ENCODE measurements at regions not wholly inside any gene's neighbourhood (a gene's known extent, or its start where the extent isn't known, plus 50 kb on each side); places are given as distances from the start of the nearest gene placed in this dataset.

DNA sequence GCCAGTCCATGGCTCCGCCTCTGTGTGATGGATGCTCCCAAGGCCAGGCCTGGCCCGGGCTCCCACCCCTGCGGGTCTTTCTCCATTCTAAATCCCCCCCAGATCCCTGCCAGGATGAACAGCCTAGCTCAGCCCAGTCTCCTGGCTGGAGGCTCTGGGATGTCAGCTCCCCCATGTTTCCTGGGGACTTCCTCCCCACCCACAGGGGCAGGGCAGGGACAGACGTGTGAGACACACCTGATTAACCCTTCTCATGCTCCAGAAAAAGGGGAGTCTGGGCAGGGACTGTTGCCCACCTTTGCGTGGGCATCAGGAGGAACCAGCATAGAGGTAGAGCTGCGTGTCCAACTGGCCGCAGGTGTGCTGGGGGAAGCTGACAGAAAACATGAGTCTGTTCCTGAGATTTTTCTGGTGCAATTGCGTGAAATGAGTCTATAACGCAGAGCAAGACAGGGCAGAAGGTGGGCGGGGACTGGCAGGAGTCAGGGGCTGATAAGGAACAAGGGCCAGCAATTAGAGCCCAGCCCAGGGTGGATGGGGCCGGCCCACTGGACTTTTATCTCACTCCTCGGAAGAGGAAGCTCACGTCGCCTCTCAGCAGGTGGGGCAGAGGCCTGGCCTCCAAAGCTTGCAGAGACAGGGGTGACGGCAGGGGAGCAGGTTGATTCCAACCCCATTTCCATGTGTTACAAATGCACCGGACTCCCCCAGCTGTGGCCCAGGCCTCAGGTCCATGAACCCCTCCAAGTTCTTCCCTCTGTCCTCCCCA is 238.2 kb downstream of the RBFOX3 start:
- WGBS, 2 experiments (ENCODE audit: insufficient coverage in 2 of 2) = 47 to 52% methylated on average over 15 to 16 of the region's 16 CpGs

DNA sequence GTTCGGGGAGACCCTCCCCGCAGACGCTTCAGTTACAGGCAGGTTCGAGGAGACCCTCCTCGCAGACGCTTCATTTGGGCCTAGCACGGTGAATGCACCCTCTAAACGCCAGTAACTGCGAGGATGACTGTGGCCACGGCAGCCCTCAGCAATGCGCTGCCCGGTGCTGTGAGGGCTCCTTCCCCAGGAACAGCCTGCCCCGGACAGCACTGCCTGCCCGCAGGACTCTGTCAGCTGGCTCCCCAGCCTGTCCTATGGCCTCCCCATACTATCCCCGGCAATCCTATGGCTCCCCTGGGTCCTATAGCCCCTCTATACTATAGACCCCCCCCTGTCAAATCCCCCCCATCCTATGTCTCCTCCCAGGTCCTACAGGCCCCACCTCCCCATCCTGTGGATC is 238.9 kb downstream of the RBFOX3 start:
- H3K9me3 ChIP-seq (ENCODE audit: control insufficient read depth, low read length) = no peaks in the 10 kb centered on the region
- H3K27ac ChIP-seq (ENCODE audit: low read depth, low read length, severe bottlenecking) = no peak overlapping the region
- no peaks in the 10 kb centered on the region for H3K4me1 ChIP-seq (ENCODE audit: control insufficient read depth, insufficient read depth, low read length, poor library complexity, severe bottlenecking)
- no peaks in the 10 kb centered on the region for H3K36me3 ChIP-seq (ENCODE audit: control insufficient read depth, insufficient read depth, low read length)
- 77 to 82% methylated on average over 14 of the region's 15 CpGs for WGBS, 2 experiments (ENCODE audit: insufficient coverage in 2 of 2)
- H3K4me3 ChIP-seq (ENCODE audit: extremely low read depth, insufficient read depth, low read length, poor library complexity, severe bottlenecking) = no peak overlapping the region

More for the DNA sequence above, 238.2 kb downstream of the RBFOX3 start:
- no peak overlapping the region for H3K4me3 ChIP-seq (ENCODE audit: extremely low read depth, insufficient read depth, low read length, poor library complexity, severe bottlenecking)
- H3K4me1 ChIP-seq (ENCODE audit: control insufficient read depth, insufficient read depth, low read length, poor library complexity, severe bottlenecking) = no peaks in the 10 kb centered on the region
- H3K9me3 ChIP-seq (ENCODE audit: control insufficient read depth, low read length) = no peaks in the 10 kb centered on the region
- H3K36me3 ChIP-seq (ENCODE audit: control insufficient read depth, insufficient read depth, low read length) = no peaks in the 10 kb centered on the region
- no peak overlapping the region for H3K27ac ChIP-seq (ENCODE audit: low read depth, low read length, severe bottlenecking)

DNA sequence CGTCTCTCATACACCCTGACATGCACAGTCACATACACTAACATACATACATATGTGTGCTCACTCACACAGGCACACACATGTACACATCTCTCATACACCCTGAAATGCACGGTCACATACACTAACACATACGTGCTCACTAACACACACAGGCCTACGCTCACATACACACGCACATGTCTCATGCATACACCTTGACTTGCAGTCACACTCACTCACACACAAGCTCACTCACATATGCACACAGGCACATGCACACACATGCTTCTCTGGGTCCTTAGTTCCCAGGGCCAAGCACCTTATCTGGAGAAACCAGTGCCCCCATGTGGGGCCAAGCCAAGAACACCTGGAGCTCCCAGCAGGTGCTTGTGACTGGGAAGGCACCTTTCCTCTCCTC is 240.3 kb downstream of the RBFOX3 start:
- H3K4me1 ChIP-seq (ENCODE audit: control insufficient read depth, insufficient read depth, low read length, poor library complexity, severe bottlenecking) = no peaks in the 10 kb centered on the region
- no peak overlapping the region for H3K27ac ChIP-seq (ENCODE audit: low read depth, low read length, severe bottlenecking)
- no peak overlapping the region for H3K4me3 ChIP-seq (ENCODE audit: extremely low read depth, insufficient read depth, low read length, poor library complexity, severe bottlenecking)
- H3K36me3 ChIP-seq (ENCODE audit: control insufficient read depth, insufficient read depth, low read length) = no peaks in the 10 kb centered on the region
- H3K9me3 ChIP-seq (ENCODE audit: control insufficient read depth, low read length) = no peaks in the 10 kb centered on the region
- WGBS, 2 experiments (ENCODE audit: insufficient coverage in 2 of 2) = 79 to 88% methylated on average over 5 of the region's 5 CpGs

DNA sequence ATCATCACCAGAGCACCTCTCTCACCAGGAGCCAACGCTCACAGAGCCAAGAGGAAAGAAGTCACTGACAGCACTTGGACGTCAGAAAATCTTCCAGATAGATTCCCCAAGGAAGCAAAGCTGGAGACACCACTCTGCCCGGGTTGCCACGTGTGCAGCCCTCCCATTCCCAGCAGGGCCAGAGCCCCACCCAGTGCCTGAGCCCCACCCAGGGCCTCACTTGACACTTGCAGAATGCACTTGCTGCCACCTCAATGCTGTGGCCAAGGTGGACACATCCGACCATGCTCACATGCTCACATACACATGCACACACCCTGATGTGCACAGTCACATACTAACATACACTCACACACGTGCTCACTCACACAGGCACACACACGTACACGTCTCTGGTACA is 240.7 kb downstream of the RBFOX3 start:
- Histone ChIP-seq H3K27ac (ENCODE audit: low read depth, low read length, severe bottlenecking) (no peak overlapping the region), H3K36me3 (ENCODE audit: control insufficient read depth, insufficient read depth, low read length) (no peaks in the 10 kb centered on the region), H3K9me3 (ENCODE audit: control insufficient read depth, low read length) (no peaks in the 10 kb centered on the region), H3K4me1 (ENCODE audit: control insufficient read depth, insufficient read depth, low read length, poor library complexity, severe bottlenecking) (no peaks in the 10 kb centered on the region), H3K4me3 (ENCODE audit: extremely low read depth, insufficient read depth, low read length, poor library complexity, severe bottlenecking) (no peak overlapping the region)
- 84 to 86% methylated on average over 8 of the region's 8 CpGs for WGBS, 2 experiments (ENCODE audit: insufficient coverage in 2 of 2)

DNA sequence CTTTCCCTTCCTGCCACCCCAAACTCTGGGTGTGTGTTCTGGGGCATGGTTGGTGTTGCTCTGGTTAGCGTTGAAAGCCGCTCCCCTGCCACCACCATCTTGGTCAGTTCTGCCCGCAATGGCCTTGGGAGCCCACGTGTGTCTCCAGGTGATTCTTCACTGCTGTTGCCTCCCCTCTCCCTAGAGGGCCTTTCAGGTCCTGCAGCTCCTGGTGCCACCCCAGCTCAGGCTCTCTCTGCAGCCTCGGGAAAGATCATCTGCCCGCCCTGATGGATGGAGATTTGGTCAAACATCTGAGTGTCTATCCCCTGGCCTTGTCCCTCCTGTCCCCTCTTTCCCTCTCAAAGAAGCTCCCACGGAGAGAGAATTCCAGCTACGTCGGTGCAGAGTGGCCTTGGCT is 241.3 kb downstream of the RBFOX3 start:
- Histone ChIP-seq H3K4me1 (ENCODE audit: control insufficient read depth, insufficient read depth, low read length, poor library complexity, severe bottlenecking) (no peaks in the 10 kb centered on the region), H3K4me3 (ENCODE audit: extremely low read depth, insufficient read depth, low read length, poor library complexity, severe bottlenecking) (no peak overlapping the region)
- 88 to 89% methylated on average over 7 of the region's 9 CpGs for WGBS, 2 experiments (ENCODE audit: insufficient coverage in 2 of 2)

DNA sequence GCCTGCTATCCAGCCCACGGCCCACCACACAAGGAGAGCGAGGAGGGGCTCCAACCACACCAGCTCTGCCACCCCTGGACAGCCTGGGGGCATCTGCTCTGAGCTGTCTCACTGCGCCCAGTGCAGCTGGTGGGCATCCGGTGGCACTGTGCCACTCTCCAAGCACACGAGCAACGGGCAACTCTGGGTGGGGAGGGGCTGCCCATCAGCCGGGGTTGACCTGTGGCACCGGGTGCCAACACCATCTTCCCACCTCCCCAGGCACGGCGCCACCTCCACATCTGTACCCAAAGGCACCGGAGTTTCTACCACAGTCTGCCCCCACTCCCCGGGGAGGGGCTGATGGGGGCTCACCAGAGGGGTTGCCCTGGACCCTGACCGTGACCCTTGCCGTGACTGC is 241.8 kb downstream of the RBFOX3 start:
- Histone ChIP-seq H3K27ac (ENCODE audit: low read depth, low read length, severe bottlenecking) (no peak overlapping the region), H3K4me3 (ENCODE audit: extremely low read depth, insufficient read depth, low read length, poor library complexity, severe bottlenecking) (no peak overlapping the region), H3K4me1 (ENCODE audit: control insufficient read depth, insufficient read depth, low read length, poor library complexity, severe bottlenecking) (no peaks in the 10 kb centered on the region), H3K36me3 (ENCODE audit: control insufficient read depth, insufficient read depth, low read length) (no peaks in the 10 kb centered on the region), H3K9me3 (ENCODE audit: control insufficient read depth, low read length) (no peaks in the 10 kb centered on the region)
- WGBS, 2 experiments (ENCODE audit: insufficient coverage in 2 of 2) = 80 to 88% methylated on average over 13 to 14 of the region's 14 CpGs

More for the DNA sequence above, 241.3 kb downstream of the RBFOX3 start:
- Histone ChIP-seq H3K9me3 (ENCODE audit: control insufficient read depth, low read length) (no peaks in the 10 kb centered on the region), H3K36me3 (ENCODE audit: control insufficient read depth, insufficient read depth, low read length) (no peaks in the 10 kb centered on the region), H3K27ac (ENCODE audit: low read depth, low read length, severe bottlenecking) (no peak overlapping the region)

DNA sequence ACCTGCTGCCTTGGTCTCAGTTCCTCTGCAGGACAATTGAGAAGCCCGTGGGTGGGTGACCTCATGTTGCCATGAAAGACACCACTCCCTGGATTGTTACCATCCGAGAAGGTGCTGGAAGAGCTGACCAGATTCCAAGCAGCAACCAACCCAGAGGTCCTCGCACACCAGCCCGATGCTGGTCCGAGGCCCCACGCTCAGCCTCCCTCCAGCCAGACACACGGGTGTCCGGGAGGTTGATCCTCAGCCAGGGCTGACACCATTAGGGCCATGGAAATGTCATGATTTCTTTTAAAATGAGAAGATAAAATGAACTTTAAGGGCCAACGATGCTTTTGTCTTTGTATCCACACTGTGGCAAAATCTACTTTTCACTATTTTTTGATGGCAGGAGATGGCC is 242.3 kb downstream of the RBFOX3 start:
- Histone ChIP-seq H3K36me3 (ENCODE audit: control insufficient read depth, insufficient read depth, low read length) (no peaks in the 10 kb centered on the region), H3K9me3 (ENCODE audit: control insufficient read depth, low read length) (no peaks in the 10 kb centered on the region), H3K4me1 (ENCODE audit: control insufficient read depth, insufficient read depth, low read length, poor library complexity, severe bottlenecking) (no peaks in the 10 kb centered on the region), H3K4me3 (ENCODE audit: extremely low read depth, insufficient read depth, low read length, poor library complexity, severe bottlenecking) (no peak overlapping the region), H3K27ac (ENCODE audit: low read depth, low read length, severe bottlenecking) (no peak overlapping the region)
- 93 to 96% methylated on average over 7 to 8 of the region's 9 CpGs for WGBS, 2 experiments (ENCODE audit: insufficient coverage in 2 of 2)

DNA sequence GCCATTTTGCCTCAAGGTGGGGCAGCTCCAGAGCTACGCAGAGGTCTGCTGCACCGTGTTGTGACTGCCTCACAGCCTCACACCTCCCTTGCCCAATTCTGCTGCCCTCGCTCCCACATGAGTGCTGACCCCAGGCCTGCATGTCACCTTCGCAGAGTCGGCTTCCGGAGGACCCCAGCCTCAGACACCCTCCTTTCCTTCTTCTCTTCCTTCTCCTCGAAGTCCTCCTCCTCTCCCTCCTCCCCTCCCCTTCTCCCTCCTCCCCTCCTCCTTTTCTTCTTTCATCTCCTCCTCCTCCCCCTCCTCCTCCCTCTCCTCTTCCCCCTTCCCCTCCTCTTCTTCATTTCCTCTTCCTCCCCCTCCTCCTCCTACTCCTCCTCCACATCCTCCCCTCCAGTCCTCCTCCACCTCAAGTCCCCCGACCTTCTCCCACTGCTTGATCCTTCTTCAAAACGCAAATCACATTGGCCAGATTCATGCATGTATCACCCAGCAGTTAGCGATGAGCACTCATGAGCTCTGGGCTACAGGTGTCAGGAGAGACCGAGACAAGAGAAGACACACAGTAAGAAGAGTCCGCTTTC is 243.8 kb downstream of the RBFOX3 start:
- Histone ChIP-seq H3K9me3 (ENCODE audit: control insufficient read depth, low read length) (no peaks in the 10 kb centered on the region), H3K4me3 (ENCODE audit: extremely low read depth, insufficient read depth, low read length, poor library complexity, severe bottlenecking) (no peak overlapping the region), H3K4me1 (ENCODE audit: control insufficient read depth, insufficient read depth, low read length, poor library complexity, severe bottlenecking) (no peaks in the 10 kb centered on the region), H3K36me3 (ENCODE audit: control insufficient read depth, insufficient read depth, low read length) (no peaks in the 10 kb centered on the region), H3K27ac (ENCODE audit: low read depth, low read length, severe bottlenecking) (no peak overlapping the region)
- WGBS, 2 experiments (ENCODE audit: insufficient coverage in 2 of 2) = 67 to 74% methylated on average over 12 of the region's 12 CpGs

DNA sequence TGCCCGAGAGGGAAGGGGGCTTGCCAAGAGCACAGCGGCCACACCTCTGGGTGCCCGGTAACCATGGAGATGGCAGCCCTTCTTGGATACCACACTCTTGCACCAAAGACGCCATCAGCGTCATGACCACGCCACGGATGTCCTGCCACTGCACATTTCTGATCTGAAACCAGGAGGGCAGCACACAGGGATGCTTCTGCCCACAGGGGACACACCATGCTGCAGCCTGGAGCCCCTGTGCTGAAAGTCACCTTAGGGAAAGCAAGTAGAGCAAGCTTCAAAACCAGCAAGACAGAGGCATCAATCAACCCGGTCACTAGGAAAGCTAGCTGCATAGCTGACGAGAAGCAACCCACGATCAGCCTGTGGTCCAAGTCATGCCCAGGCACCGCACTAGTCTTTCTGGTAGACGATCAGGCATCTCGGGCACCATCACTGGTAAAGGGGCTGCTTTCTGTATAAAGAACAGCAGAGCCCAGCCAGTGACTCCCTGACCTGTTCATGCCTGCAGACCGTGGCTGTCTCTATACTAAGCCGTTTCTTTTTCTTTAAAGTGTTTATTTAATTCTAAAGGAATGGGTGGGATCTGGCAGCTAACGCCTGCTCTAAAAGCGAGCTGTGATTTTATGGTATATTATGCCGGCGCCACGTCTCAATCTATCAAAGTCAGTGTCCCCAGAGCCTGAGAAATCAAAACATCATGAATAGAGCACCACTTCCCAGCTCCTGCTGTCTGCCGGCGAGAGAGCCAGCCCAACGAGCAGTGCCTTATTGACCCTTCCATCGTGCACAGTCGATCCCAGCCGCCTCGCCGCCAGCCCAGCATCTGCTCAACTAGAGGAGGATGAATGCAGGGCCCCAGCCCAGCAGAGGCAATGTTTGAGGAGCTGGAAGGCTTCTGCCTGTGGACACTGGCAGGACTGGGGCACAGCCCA is 244.7 kb downstream of the RBFOX3 start:
- Histone ChIP-seq H3K27ac (ENCODE audit: low read depth, low read length, severe bottlenecking) (no peak overlapping the region), H3K36me3 (ENCODE audit: control insufficient read depth, insufficient read depth, low read length) (no peaks in the 10 kb centered on the region), H3K4me1 (ENCODE audit: control insufficient read depth, insufficient read depth, low read length, poor library complexity, severe bottlenecking) (no peaks in the 10 kb centered on the region), H3K9me3 (ENCODE audit: control insufficient read depth, low read length) (no peaks in the 10 kb centered on the region), H3K4me3 (ENCODE audit: extremely low read depth, insufficient read depth, low read length, poor library complexity, severe bottlenecking) (no peak overlapping the region)
- WGBS, 2 experiments (ENCODE audit: insufficient coverage in 2 of 2) = 85 to 87% methylated on average over 24 to 28 of the region's 28 CpGs

DNA sequence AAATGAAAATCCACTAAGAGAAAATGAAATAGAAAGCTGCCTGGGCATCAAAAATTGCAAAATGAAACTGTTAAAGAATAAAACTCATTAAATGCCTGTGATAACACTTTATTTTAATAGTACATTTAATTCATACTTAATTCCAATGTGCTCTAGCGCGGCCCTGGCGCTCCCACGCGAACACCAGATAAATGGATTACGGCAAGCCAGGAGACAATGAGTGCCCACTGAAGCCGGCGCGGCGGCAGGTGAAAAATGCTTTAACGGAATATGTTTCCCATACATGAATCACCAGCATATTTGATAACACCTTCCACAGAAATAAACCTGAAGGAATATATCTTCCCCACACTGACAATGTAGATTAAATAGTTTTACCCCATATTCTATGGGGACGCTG is 245.5 kb downstream of the RBFOX3 start:
- 85 to 97% methylated on average over 9 to 11 of the region's 12 CpGs for WGBS, 2 experiments (ENCODE audit: insufficient coverage in 2 of 2)
- Histone ChIP-seq H3K9me3 (ENCODE audit: control insufficient read depth, low read length) (no peaks in the 10 kb centered on the region), H3K27ac (ENCODE audit: low read depth, low read length, severe bottlenecking) (no peak overlapping the region), H3K4me3 (ENCODE audit: extremely low read depth, insufficient read depth, low read length, poor library complexity, severe bottlenecking) (no peak overlapping the region), H3K4me1 (ENCODE audit: control insufficient read depth, insufficient read depth, low read length, poor library complexity, severe bottlenecking) (no peaks in the 10 kb centered on the region), H3K36me3 (ENCODE audit: control insufficient read depth, insufficient read depth, low read length) (no peaks in the 10 kb centered on the region)

Measured in mesodermal cell (in vitro differentiated cells).